OCI-LY3 (cell line): ENCODE measurements at regions not wholly inside any gene's neighbourhood (a gene's known extent, or its start where the extent isn't known, plus 50 kb on each side); places are given as distances from the start of the nearest gene placed in this dataset.

Experiments used
- EZH2phosphoT487 ChIP-seq: fragments of 200-600 bp; shearing (Covaris generic); IDR thresholded peaks from 2 replicates; pipeline ENCODE4 v1.6.1; 2018; ENCODE audit warnings: antibody characterized with exemption, mixed run types, low read depth
- TF ChIP-seq, protein P1 (sequence below): fragments of 200-600, 300-600 bp; sonication (generic); IDR thresholded peaks from 2 replicates; pipeline ENCODE4 v1.5.1; 2014; ENCODE audit warnings: antibody characterized with exemption, low read length, low read depth

- TF ChIP-seq, protein P1, sequence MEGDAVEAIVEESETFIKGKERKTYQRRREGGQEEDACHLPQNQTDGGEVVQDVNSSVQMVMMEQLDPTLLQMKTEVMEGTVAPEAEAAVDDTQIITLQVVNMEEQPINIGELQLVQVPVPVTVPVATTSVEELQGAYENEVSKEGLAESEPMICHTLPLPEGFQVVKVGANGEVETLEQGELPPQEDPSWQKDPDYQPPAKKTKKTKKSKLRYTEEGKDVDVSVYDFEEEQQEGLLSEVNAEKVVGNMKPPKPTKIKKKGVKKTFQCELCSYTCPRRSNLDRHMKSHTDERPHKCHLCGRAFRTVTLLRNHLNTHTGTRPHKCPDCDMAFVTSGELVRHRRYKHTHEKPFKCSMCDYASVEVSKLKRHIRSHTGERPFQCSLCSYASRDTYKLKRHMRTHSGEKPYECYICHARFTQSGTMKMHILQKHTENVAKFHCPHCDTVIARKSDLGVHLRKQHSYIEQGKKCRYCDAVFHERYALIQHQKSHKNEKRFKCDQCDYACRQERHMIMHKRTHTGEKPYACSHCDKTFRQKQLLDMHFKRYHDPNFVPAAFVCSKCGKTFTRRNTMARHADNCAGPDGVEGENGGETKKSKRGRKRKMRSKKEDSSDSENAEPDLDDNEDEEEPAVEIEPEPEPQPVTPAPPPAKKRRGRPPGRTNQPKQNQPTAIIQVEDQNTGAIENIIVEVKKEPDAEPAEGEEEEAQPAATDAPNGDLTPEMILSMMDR = no peak
- TF ChIP-seq EZH2phosphoT487 = no peak
These were observed 280.2 kb downstream of the ADGB start for GRCh38 chr6:146878952-146879340.
